Neural progenitor cell (in vitro differentiated cells): ENCODE measurements at regions not wholly inside any gene's neighbourhood (a gene's known extent, or its start where the extent isn't known, plus 50 kb on each side); places are given as distances from the start of the nearest gene placed in this dataset.

Experiments
- DNase-seq: peaks from one replicate; pipeline ENCODE4 v3.0.0-alpha.2; 2016; ENCODE audit warnings: low spot score
- H2AFZ ChIP-seq: fragments of 200-600 bp; sonication (generic); replicated peaks from 2 replicates; pipeline ENCODE4 v1.6.1; 2016; ENCODE audit warnings: antibody characterized with exemption
- H3F3A ChIP-seq: fragments of 200-600 bp; sonication (generic); 2 replicates; pipeline ENCODE4 v1.6.1; 2016; ENCODE audit warnings: antibody characterized with exemption, low read depth
- H3K27ac ChIP-seq: fragments of 200-600 bp; sonication (generic); 2 replicates; pipeline ENCODE4 v1.5.1; 2016; ENCODE audit warnings: mild to moderate bottlenecking
- H3K27me3 ChIP-seq: fragments of 200-600 bp; sonication (generic); 2 replicates; pipeline ENCODE4 v1.6.1; 2016; ENCODE audit warnings: mild to moderate bottlenecking, moderate library complexity
- H3K36me3 ChIP-seq: fragments of 200-600 bp; sonication (generic); 2 replicates; pipeline ENCODE4 v1.5.1; 2016
- H3K4me1 ChIP-seq: fragments of 200-600 bp; sonication (generic); 2 replicates; pipeline ENCODE4 v1.6.1; 2016; ENCODE audit warnings: mixed run types
- H3K4me2 ChIP-seq: fragments of 200-600 bp; sonication (generic); 2 replicates; pipeline ENCODE4 v1.6.1; 2016
- H3K4me3 ChIP-seq: fragments of 200-600 bp; sonication (generic); 2 replicates; pipeline ENCODE4 v1.5.1; 2016
- H3K79me2 ChIP-seq: fragments of 200-600 bp; sonication (generic); 2 replicates; pipeline ENCODE4 v1.6.1; 2016; ENCODE audit warnings: low read depth
- H3K9ac ChIP-seq: fragments of 200-600 bp; sonication (generic); 2 replicates; pipeline ENCODE4 v1.6.1; 2016
- H3K9me3 ChIP-seq: fragments of 200-600 bp; sonication (generic); 2 replicates; pipeline ENCODE4 v1.5.1; 2016; ENCODE audit warnings: low read depth
- H4K20me1 ChIP-seq: fragments of 200-600 bp; sonication (generic); 2 replicates; pipeline ENCODE4 v1.6.1; 2016; ENCODE audit warnings: low read depth
- H3K27ac Mint-ChIP-seq: 3 replicates; pipeline ENCODE4 v1.8.0; 2021; ENCODE audit warnings: mixed read lengths
- H3K27me3 Mint-ChIP-seq: 2 replicates; pipeline ENCODE4 v1.8.0; 2022; ENCODE audit warnings: low read depth, mild to moderate bottlenecking, inconsistent platforms, moderate library complexity, mixed read lengths; ENCODE audit not compliant: insufficient read depth
- H3K36me3 Mint-ChIP-seq: 3 replicates; pipeline ENCODE4 v1.8.0; 2021; ENCODE audit warnings: mixed read lengths
- H3K4me1 Mint-ChIP-seq: 3 replicates; pipeline ENCODE4 v1.8.0; 2021; ENCODE audit warnings: mixed read lengths
- H3K4me3 Mint-ChIP-seq: 3 replicates; pipeline ENCODE4 v1.8.0; 2021; ENCODE audit warnings: mild to moderate bottlenecking, moderate library complexity, mixed read lengths
- H3K9me3 Mint-ChIP-seq: 3 replicates; pipeline ENCODE4 v1.8.0; 2020; ENCODE audit warnings: mixed read lengths
- EZH2 ChIP-seq: fragments of 200-600 bp; sonication (generic); IDR thresholded peaks from 2 replicates; pipeline ENCODE4 v1.6.1; 2017; ENCODE audit warnings: antibody characterized with exemption, mild to moderate bottlenecking, moderate library complexity
- EZH2phosphoT487 ChIP-seq: fragments of 200-600 bp; sonication (generic); IDR thresholded peaks from 2 replicates; pipeline ENCODE4 v1.6.1; 2017; ENCODE audit warnings: antibody characterized with exemption
- TF ChIP-seq, protein P1 (sequence below): fragments of 200-600 bp; sonication (generic); IDR thresholded peaks from 2 replicates; pipeline ENCODE4 v1.5.1; 2017; ENCODE audit warnings: antibody characterized with exemption, mild to moderate bottlenecking

DNA sequence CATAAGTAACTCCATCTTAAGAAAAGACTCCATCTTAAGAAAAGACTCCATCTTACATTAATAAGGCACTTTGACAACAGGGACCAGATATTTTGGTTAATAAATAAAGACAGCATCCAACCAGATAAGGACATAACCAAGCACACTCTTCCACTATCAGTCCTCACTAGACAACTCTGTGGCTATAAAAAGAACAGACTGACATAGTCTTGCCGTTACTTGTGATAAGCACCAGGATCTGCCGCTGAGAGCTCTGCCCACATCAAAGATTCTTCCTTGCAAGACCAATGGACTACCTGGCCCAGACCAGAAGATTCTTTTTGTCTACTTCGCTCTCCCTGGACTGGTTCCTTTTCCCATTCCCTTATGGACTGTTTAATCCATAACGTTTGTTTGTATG, 667.4 kb downstream of the NYAP2 start:
- Histone ChIP-seq H3K4me3 (no peak overlapping the region), H3F3A (no peaks in the 10 kb centered on the region)
- H3K27me3 Mint-ChIP-seq: no peaks in the 10 kb centered on the region

DNA sequence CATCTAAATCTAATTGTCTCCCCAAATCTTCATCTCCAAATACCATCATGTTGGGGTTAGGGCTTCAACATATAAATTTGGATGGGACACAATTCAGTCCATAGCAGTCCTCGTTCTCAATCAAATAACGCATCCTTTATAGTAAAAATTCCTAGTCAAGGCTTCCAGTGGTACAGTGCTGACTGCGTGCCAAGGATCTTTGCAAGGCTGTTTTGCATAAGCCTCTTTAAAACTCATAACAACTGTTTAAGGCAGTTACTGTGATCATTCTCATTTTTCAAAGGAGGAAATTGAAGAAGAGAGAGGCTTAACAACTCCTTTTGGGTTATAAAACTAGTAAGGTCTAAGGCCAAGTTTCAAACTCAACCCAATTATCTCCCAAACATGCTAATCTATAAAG, 666.9 kb downstream of the NYAP2 start:
- TF ChIP-seq, protein P1, sequence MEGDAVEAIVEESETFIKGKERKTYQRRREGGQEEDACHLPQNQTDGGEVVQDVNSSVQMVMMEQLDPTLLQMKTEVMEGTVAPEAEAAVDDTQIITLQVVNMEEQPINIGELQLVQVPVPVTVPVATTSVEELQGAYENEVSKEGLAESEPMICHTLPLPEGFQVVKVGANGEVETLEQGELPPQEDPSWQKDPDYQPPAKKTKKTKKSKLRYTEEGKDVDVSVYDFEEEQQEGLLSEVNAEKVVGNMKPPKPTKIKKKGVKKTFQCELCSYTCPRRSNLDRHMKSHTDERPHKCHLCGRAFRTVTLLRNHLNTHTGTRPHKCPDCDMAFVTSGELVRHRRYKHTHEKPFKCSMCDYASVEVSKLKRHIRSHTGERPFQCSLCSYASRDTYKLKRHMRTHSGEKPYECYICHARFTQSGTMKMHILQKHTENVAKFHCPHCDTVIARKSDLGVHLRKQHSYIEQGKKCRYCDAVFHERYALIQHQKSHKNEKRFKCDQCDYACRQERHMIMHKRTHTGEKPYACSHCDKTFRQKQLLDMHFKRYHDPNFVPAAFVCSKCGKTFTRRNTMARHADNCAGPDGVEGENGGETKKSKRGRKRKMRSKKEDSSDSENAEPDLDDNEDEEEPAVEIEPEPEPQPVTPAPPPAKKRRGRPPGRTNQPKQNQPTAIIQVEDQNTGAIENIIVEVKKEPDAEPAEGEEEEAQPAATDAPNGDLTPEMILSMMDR: no peak
- no peak for TF ChIP-seq EZH2
- TF ChIP-seq EZH2phosphoT487: no peak
- Histone ChIP-seq H3F3A (no peaks in the 10 kb centered on the region), H3K27ac (no peak overlapping the region), H2AFZ (no peak overlapping the region), H3K4me1 (peaks cover 5% of the 10 kb centered on the region), H3K4me3 (no peak overlapping the region), H3K27me3 (no peaks in the 10 kb centered on the region), H4K20me1 (no peaks in the 10 kb centered on the region), H3K9me3 (no peaks in the 10 kb centered on the region), H3K4me2 (no peak overlapping the region), H3K79me2 (no peaks in the 10 kb centered on the region), H3K9ac (no peak overlapping the region), H3K36me3 (no peaks in the 10 kb centered on the region)
- H3K36me3 Mint-ChIP-seq: peaks cover 2% of the 10 kb centered on the region
- H3K9me3 Mint-ChIP-seq: peaks cover 7% of the 10 kb centered on the region
- peaks cover 6% of the 10 kb centered on the region for H3K4me1 Mint-ChIP-seq
- H3K27ac Mint-ChIP-seq: no peak overlapping the region
- no peak for DNase-seq
- no peaks in the 10 kb centered on the region for H3K27me3 Mint-ChIP-seq
- H3K4me3 Mint-ChIP-seq: no peak overlapping the region

More for the DNA sequence above, 667.4 kb downstream of the NYAP2 start:
- TF ChIP-seq EZH2: no peak
- TF ChIP-seq EZH2phosphoT487: no peak
- TF ChIP-seq, protein P1: no peak
- H2AFZ ChIP-seq: no peak overlapping the region
- Mint-ChIP-seq H3K4me3 (no peak overlapping the region), H3K36me3 (peaks cover 2% of the 10 kb centered on the region), H3K4me1 (peaks cover 6% of the 10 kb centered on the region), H3K9me3 (peaks cover 7% of the 10 kb centered on the region), H3K27ac (no peak overlapping the region)
- no peaks in the 10 kb centered on the region for H3K36me3 ChIP-seq
- no peak for DNase-seq
- H3K4me1 ChIP-seq: peaks cover 5% of the 10 kb centered on the region
- H3K4me2 ChIP-seq: no peak overlapping the region
- H4K20me1 ChIP-seq: no peaks in the 10 kb centered on the region
- no peaks in the 10 kb centered on the region for H3K9me3 ChIP-seq
- H3K79me2 ChIP-seq: no peaks in the 10 kb centered on the region
- H3K27me3 ChIP-seq: no peaks in the 10 kb centered on the region
- H3K9ac ChIP-seq: no peak overlapping the region
- no peak overlapping the region for H3K27ac ChIP-seq

DNA sequence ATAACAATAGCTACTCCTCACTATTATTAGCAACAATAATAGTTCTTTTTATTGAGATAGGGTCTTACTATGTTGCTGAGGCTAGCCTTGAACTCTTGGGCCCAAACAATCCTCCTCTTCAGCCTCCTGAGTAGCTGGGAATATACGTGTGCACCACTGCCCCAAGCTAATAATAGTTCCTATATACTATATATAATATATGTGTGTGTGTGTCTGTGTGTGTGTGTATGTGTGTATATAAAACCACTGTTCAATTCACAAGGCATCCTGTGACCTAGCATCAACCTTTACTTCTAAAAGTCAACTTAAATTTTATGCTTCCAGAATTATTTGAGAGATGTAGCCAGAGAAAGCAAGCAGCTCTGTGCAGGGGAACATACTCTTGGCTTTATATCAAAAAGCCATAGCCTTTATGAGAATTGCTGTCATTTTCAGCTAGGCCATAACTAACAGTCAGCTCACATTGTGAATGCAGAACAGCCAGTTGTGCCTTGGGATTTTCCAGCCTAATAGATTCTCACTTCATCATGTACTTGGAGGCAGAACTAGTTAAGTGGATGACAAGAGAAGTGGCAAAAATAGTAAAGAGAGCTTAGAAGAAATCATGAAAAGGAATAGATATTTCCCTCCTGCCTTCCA, 665.5 kb downstream of the NYAP2 start:
- no peak overlapping the region for H3K27ac Mint-ChIP-seq
- no peaks in the 10 kb centered on the region for H3K27me3 ChIP-seq
- H3K27me3 Mint-ChIP-seq: no peaks in the 10 kb centered on the region
- no peak overlapping the region for H3K4me3 ChIP-seq
- no peaks in the 10 kb centered on the region for H3F3A ChIP-seq
- no peak for DNase-seq
- no peak overlapping the region for H3K4me3 Mint-ChIP-seq
- H3K79me2 ChIP-seq: no peaks in the 10 kb centered on the region
- no peaks in the 10 kb centered on the region for H4K20me1 ChIP-seq
- peaks cover 3% of the 10 kb centered on the region for H3K36me3 Mint-ChIP-seq
- H3K9me3 Mint-ChIP-seq: peaks cover 8% of the 10 kb centered on the region
- no peak overlapping the region for H3K9ac ChIP-seq
- TF ChIP-seq EZH2 (no peak), EZH2phosphoT487 (no peak)
- TF ChIP-seq, protein P1: no peak
- no peak overlapping the region for H2AFZ ChIP-seq
- no peaks in the 10 kb centered on the region for H3K36me3 ChIP-seq
- no peaks in the 10 kb centered on the region for H3K9me3 ChIP-seq
- H3K4me1 Mint-ChIP-seq: peaks cover 6% of the 10 kb centered on the region
- no peak overlapping the region for H3K27ac ChIP-seq
- H3K4me1 ChIP-seq: peaks cover 5% of the 10 kb centered on the region
- H3K4me2 ChIP-seq: no peak overlapping the region
